SKM-1 treated with dmso at 0.1 percent for 144 hours (cell line): ENCODE measurements at regions not wholly inside any gene's neighbourhood (a gene's known extent, or its start where the extent isn't known, plus 50 kb on each side); places are given as distances from the start of the nearest gene placed in this dataset.

Experiments used
- DNase-seq: peaks from one replicate; lab custom pipeline; 2025; ENCODE audit not compliant: unreplicated experiment; lab: John Stamatoyannopoulos, UW

DNA sequence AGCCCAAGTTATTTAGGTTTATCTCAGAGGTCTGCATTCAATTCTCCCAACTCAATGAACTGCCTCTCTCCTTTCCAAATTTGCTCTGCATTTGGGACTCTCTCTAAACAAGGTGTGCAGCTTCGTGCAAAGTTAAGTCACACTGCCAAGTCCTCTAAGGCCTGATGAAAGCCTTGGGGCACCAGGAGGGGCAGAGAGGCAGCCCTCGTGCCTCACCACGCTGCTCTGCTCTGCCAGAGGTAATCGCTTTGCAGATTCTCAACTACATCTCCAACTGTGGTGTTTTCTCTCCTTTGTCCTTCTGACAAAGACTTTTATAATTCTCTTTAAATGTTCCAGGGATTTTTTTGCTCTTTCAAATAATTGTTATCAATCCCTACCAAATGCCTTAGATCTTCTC, 283.0 kb downstream of the MEIS1 start:
- no peak for DNase-seq

DNA sequence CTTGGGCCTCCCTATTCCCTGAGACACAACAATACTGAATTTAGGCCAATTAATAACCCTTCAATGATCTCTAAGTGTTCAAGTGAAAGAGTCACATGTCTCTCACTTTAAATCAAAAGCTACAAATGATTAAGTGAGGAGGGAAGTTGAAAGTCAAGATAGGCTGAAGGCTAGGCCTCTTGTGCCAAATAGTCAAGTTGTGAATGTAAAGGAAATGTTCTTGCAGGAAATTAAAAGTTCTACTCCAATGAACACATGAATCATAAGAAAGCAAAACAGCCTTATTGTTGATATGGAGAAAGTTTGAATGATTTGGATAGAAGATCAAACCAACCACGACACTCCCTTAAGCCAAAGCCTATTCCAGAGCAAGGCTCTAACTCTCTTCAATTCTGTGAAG, 286.9 kb downstream of the MEIS1 start:
- no peak for DNase-seq

DNA sequence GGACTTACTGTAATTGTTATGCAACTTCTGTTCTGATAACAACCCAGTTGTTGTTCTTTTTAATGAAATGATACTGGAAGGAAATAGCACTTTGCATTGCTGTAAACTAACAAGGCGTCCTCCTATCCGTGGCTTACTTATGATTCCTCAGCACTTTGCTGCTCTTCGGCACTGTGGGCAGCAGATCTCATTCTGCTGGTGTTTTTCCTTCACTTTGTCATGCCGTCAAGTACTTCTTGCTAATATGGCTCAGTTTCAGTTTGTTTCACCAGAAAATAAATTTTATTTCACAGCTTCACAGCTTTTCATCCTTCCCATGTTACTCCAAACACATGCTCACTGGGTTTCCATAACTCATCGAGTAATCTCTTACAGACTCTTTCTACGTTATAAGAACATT, 289.3 kb downstream of the MEIS1 start:
- no peak for DNase-seq

- DNase-seq, result no peak
These were observed 294.7 kb downstream of the MEIS1 start for GRCh38 chr2:66729416-66730330.

DNA sequence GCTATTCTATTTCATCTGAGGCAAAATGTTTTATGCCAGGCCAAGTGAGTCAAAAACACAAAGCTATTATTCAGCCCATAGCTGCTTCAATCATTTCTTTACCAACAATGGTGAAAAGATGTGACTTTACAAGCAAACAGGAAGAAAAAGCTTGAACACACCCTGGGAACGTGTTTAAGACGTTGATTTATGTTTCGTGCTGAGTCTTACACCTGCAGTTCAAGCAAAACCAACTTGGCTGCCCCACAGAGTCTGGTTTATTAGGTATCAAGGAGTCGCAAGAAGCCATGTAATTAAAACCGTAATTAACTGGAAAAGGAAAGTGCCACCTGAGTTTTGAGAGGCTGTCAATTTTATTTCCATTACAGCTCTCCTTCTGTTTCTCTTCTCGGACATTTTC, 295.5 kb downstream of the MEIS1 start:
- no peak for DNase-seq

DNA sequence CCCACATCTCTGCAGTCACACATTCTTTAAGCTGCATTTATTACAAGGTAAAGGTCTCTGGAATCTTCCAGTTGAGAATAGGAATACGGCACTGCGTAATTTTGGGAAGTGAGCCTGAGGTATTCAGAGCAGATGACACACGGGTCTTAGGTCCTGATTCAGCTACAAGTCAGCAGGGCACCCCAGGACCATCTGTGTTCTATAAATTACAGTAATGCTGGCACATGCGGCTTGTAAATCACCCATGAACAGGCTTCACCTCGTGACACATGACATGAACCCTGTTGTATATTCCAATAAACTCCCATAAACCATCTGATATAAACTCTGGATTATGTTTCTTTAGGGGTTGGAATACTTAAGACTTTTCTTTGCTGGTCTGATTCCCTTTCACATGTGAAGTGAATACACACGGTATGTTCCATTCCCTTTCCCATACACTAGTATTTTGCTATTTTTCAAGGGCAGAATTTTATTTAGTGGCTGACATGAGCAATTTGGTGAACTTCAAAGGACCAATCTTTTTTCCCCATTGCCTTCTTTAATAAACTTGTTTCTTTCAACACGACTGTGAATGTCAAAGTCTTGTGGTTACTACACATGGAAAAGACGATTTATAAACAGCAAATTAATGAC, 298.6 kb downstream of the MEIS1 start:
- DNase-seq, result no peak

GRCh38 chr2:66748939-66749338, 314.0 kb downstream of the MEIS1 start:
- DNase-seq, result peak; percentile 49

DNA sequence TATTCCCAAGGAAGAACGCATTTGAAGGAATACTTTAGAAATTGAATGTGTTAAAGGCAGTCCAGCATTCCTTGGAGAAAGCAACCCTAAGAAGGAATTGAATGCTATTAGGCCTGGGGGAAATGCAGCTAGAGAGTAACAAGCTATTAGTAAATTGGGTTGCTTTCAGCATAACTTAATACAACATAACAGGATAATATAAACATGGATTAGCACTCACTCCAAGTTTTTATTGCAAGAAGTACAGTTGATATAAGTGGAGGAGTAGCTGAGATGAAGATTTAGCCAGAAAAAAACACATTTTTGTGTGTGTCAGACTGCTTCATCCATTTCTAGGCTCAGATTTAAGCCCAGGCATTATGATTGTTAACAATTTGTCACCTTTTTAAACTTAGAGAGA, 314.6 kb downstream of the MEIS1 start:
- DNase-seq, result no peak

DNA sequence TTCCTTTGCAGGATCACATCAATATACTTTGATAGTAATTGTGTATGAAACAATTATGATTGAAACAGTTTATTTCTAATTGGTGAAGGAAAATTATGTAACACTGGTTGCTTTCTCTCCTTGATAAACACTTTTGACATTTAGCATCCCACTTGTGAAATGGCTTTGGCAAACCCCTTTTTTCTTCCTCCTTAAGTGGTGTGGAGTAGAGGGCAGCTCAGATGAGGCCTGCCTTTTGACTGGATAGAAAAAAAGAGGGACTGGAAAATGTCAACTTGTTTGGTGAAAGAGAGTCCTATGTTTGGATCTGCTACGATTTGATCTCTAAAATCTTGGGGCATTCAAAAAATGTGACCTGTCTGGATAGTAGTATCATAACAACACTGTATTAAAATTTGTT, 318.3 kb downstream of the MEIS1 start:
- DNase-seq, result no peak

DNA sequence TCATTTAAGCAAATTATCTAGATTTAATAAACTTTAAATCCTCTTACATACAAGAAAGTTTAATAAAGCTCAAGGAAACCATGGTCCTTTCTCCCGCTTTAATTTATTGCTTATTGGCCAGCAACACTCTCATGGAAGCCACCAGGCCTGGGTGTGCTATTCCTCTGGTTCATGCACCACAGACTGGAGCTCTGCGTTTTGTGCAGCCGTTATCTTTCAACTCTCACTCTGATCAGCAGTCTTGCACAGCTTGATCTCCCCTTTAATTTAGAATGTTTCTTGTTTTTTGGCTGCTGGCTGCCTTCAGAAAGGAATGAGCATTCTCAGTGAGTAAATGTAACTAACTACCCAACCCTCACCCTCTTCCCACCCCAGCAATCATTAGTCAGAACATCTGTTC, 318.7 kb downstream of the MEIS1 start:
- no peak for DNase-seq

DNA sequence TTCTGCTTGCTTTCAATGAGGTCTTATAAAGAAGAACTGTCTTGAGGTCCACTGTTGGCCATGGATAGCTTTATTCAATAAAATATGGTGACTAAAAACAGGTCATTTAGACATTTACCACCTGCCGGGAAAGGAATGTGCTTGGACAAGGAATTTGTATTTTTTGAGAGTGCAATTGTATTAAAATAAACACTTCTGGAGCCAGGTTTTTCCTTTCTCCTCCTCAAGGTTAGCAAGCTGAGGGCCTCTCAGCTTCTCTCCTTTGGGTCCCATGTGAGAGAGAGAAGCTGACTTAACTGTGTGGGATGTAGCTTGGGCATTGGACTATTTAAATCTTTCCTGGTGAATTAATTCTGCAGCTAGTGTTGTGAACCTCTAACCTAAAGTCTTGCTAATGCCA, 321.0 kb downstream of the MEIS1 start:
- DNase-seq, result no peak

DNA sequence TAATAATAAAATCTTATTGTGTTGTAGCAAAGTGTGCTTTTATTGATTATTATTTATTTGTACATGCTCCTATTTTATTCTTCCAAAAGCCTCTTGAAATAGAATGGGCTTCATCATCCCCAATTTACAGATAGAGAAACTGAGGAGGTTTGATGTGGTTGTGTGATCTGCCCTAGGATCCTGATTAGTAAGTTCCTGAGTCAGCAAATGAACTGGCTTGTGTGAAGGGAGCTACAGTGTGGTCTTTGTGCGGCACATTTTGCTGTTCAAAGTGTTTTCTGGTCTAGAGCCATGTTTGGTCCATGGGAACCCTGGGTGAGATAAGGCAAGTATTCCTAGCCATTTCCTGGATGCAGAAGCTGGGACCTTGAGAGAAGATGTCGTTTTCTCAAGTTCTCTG, 326.9 kb downstream of the MEIS1 start:
- DNase-seq, result no peak

DNA sequence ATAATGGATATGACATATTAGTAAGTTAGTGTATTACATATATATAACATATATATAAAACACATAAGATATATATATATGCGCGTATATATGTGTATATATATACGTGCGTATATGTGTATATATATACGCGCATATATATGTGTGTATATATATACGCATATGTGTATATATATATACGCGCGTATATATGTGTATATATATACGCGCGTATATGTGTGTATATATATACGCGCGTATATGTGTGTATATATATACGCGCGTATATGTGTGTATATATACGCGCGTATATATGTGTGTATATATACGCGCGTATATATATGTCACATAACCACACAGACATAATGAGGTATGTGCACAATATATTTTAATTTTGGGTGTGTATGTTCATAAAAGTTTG, 327.8 kb downstream of the MEIS1 start:
- DNase-seq, result no peak

DNA sequence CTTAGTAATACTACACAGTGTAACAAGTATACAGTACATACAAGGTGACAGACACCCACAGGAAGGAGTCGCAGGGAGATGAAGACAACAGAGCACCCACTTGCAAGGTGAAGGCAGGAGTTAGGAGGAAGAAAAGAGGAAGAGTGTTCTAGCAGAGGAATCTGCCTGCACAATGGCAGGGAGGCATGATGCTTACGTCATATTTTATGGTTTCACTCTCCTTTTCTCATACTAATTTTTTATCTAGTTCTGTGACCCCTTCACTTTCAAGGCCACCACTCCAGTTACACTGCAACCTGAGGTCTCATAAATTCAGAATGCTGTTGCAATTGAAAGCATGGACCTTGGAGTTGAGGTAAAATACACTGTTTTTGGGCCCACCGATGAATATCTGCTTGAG, 331.7 kb downstream of the MEIS1 start:
- DNase-seq, result peak; percentile 8

DNA sequence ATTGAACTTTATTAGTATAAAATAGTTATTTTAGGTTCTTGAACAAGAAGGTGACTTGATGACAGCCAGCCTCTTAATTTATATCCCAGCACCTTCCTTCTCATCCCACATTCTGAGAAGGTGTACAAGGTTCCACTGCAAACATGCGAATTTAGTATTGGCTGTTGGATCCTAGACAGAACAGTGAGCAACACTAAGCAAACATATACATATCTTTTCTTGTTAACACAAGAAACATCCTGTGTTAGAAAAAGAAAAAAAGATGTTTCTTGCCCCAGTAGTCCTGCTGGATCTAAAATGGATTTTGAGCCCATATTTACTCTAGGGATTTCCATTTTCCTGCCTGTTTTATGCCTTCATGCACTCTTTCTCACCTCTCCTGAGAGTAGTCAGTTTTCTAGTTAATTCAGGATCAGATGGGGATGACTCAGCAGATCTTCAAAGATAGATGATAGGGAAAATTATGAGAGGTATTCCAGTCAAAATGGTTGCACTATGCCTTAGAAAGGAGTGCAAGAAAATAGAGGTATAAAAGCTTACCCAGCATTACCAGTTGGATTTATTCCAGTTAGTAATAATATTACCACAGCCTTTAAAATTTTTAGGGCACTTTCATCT, 336.5 kb downstream of the MEIS1 start:
- no peak for DNase-seq

GRCh38 chr2:66772618-66773017, 337.7 kb downstream of the MEIS1 start:
- no peak for DNase-seq

DNA sequence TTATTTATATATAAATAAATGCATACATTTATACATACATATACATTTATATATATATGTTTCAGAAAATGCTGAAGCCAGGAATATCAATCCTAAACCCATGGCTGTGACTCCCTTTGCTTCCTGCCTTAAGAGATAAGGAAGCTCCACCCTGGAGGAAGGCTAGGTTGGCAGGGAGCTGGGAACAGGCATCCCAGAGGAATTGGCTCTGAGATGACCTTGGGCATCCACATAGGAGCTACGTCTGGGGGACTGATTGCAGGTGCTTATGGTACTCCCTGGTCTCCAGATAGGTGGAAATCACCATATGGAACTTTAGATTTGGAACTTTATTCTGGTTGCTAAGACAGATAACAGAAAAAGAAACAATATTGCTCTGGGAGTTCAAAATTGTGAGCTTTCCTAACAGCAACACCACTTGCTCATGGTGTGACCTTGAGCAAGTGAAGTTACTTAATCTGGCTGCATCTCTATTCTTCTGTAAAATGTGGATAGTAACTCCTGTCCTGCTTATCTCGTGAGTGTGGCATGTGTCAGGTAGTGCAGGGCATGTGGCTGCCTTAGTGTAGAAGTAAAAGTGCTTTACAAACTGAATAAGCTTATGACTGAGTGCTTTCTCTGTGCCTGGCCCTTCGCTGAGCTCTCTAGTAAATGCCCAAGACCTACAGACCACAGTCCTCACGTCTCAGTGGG, 341.0 kb downstream of the MEIS1 start:
- DNase-seq, result no peak

GRCh38 chr2:66781804-66782203, 346.9 kb downstream of the MEIS1 start:
- no peak for DNase-seq

- no peak for DNase-seq
These were observed 347.9 kb downstream of the MEIS1 start for GRCh38 chr2:66782780-66783361.

DNA sequence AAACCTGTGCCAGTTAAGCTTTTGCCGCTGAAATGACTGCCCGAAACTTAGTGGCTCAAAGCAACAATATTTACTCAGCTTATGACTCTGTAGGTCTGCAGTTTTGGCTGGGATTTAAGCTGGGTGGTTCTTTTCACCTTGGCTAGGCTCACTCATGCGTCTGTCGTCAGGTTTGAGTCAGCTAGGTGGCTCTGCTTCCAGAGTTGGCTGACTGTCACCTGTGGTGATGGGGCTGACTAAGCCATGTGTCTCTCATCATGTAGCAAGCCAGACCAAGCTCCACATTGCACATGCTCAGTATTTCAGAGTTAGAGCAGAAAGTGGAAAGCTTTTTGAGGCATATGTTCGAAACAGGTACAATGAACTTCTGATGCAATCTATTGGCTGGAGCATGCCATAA, 354.8 kb downstream of the MEIS1 start:
- no peak for DNase-seq

DNA sequence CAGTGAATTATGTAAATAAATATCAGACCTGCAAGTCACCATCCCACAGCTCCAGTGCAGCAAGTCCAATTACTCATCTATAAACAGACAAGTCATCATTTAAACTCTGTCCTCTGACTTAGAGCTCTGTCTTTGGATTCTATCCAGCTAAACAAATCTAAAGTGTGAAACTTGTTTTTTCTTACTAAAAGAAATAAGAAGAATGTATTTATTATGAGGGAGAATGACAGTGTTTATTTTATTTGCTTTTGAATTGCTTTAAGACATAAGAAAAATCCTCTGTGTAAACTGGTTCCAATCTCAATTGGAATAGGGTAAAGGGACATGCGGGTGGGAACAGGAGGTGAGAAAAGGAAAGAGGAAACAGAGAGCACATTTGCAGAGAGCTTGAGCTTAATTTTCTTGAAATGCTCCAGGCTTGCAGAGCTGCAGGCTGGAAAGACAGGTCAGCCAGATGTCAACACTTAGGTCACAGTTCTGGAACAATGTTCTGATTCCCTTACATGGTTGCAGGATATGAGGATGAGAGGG, 355.8 kb downstream of the MEIS1 start:
- DNase-seq, result no peak
